ENCODE measurements at regions not wholly inside any gene's neighbourhood (a gene's known extent, or its start where the extent isn't known, plus 50 kb on each side); places are given as distances from the start of the nearest gene placed in this dataset.

DNA sequence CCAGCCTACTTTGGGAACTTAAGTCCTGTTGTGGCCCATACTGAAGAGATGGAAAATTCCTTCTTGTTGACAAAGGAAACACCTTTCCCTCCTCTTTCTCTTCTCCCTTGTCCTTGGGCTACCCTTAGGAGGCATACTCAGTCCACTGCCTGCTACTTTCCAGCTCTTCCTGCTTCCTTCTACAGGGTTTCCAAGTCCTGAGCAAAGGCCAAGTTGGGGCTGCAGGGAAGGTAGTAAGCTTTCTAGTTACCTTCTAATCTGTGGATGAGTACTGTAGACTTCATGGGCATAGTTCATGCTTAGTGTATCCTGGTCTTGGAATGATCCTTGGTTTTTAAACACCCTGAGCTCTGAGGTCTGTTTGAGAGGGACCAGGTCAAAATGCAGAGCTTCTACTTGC is 299.2 kb upstream of the MAF start:
- intact Hi-C loops (cut with micrococcal nuclease), result no loop called here
- no peaks in the 10 kb centered on the region for H3K9me1 ChIP-seq (replicated peaks; ENCODE audit: control insufficient read depth, extremely low read depth, insufficient read depth, low read length)
- FAIRE-seq (no peak), DNase-seq (ENCODE audit: low read depth, low spot score) (no peak)
- H4K20me1 ChIP-seq (replicated peaks; ENCODE audit: control insufficient read depth, extremely low read depth, insufficient read depth, low read length), result no peaks in the 10 kb centered on the region
- no peak overlapping the region for H3K27ac ChIP-seq (ENCODE audit: insufficient read depth, low read depth, low read length)
- no peaks in the 10 kb centered on the region for H3K27me3 ChIP-seq (ENCODE audit: control insufficient read depth in 2 of 2, insufficient read depth in 2 of 2, low read length in 2 of 2)
- dilution Hi-C loops (cut with MboI; ENCODE audit: extremely low pct_ligation_motif_present, low sequenced_read_pairs), result no loop called here
- ChIA-PET CTCF (no interaction called here), POLR2A (no interaction called here)
- TF ChIP-seq POLR2A (IDR thresholded peaks at IDR 0.05; ENCODE audit: low read depth, low read length) (no peak), JUN (IDR thresholded peaks at IDR 0.05; ENCODE audit: borderline replicate concordance, insufficient read depth, insufficient read length, low read depth) (no peak), MYC (IDR thresholded peaks at IDR 0.05; ENCODE audit: low read depth, low read length) (no peak), FOS (IDR thresholded peaks at IDR 0.05; ENCODE audit: borderline replicate concordance, insufficient read depth, low read length) (no peak), EZH2 (IDR thresholded peaks at IDR 0.05; ENCODE audit: borderline replicate concordance, low read depth, low read length, severe bottlenecking) (no peak), GATA2 (IDR thresholded peaks at IDR 0.05; ENCODE audit: insufficient read depth, insufficient read length, low read depth, low read length) (no peak), POLR2AphosphoS5 (IDR thresholded peaks at IDR 0.05; ENCODE audit: insufficient read depth, low read depth, low read length) (no peak)
- TF ChIP-seq, protein P1, sequence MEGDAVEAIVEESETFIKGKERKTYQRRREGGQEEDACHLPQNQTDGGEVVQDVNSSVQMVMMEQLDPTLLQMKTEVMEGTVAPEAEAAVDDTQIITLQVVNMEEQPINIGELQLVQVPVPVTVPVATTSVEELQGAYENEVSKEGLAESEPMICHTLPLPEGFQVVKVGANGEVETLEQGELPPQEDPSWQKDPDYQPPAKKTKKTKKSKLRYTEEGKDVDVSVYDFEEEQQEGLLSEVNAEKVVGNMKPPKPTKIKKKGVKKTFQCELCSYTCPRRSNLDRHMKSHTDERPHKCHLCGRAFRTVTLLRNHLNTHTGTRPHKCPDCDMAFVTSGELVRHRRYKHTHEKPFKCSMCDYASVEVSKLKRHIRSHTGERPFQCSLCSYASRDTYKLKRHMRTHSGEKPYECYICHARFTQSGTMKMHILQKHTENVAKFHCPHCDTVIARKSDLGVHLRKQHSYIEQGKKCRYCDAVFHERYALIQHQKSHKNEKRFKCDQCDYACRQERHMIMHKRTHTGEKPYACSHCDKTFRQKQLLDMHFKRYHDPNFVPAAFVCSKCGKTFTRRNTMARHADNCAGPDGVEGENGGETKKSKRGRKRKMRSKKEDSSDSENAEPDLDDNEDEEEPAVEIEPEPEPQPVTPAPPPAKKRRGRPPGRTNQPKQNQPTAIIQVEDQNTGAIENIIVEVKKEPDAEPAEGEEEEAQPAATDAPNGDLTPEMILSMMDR (IDR thresholded peaks at IDR 0.05; ENCODE audit: extremely low read depth in 1 of 2, insufficient read depth in 1 of 2, low read depth in 1 of 2, low read length in 2 of 2), result no peak
- TF ChIP-seq, protein P2, sequence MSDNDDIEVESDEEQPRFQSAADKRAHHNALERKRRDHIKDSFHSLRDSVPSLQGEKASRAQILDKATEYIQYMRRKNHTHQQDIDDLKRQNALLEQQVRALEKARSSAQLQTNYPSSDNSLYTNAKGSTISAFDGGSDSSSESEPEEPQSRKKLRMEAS (IDR thresholded peaks at IDR 0.05; ENCODE audit: insufficient read depth, insufficient read length), result no peak
- no peak overlapping the region for H3K4me2 ChIP-seq (ENCODE audit: insufficient read depth, low read length)
- no peaks in the 10 kb centered on the region for H3K4me1 ChIP-seq (ENCODE audit: control insufficient read depth, extremely low read depth, insufficient read depth, low read length)
- peaks cover 3% of the 10 kb centered on the region for H3K9me3 ChIP-seq (replicated peaks; ENCODE audit: control insufficient read depth, insufficient read depth, low read length)
- H3K9ac ChIP-seq (replicated peaks; ENCODE audit: extremely low read depth, insufficient read depth, low read length), result no peak overlapping the region
- H3K36me3 ChIP-seq (ENCODE audit: control insufficient read depth in 2 of 2, extremely low read depth in 1 of 2, insufficient read depth in 2 of 2, low read length in 2 of 2), result no peaks in the 10 kb centered on the region
- no peak overlapping the region for H3K4me3 ChIP-seq (replicated peaks in 1 of 3; ENCODE audit: insufficient read depth in 1 of 3, low read depth in 1 of 3, low read length in 3 of 3)
- no peaks in the 10 kb centered on the region for H3K79me2 ChIP-seq (ENCODE audit: control insufficient read depth, insufficient read depth, low read length)
- H2AFZ ChIP-seq (ENCODE audit: low read depth, low read length), result no peak overlapping the region
- no TSS peak for BruUV-seq (replicated peaks)

Data from endothelial cell of umbilical vein (primary cell).